H1 (cell line): ENCODE measurements at regions not wholly inside any gene's neighbourhood (a gene's known extent, or its start where the extent isn't known, plus 50 kb on each side); places are given as distances from the start of the nearest gene placed in this dataset.

Source experiments
- CTCF ChIA-PET: fragments of 300-600 bp; sonication (Branson Sonifier 250); formaldehyde crosslinking; loops from one replicate; lab custom pipeline; 2021; ENCODE audit not compliant: partially characterized antibody; lab: Charles Lee
- POLR2A ChIA-PET: fragments of 300-600 bp; sonication (Branson Sonifier 250); formaldehyde crosslinking; loops from one replicate; lab custom pipeline; 2021; ENCODE audit warnings: inconsistent platforms; ENCODE audit not compliant: partially characterized antibody; lab: Charles Lee
- DNase-seq, 2 experiments: peaks; one replicate each; pipeline versions ENCODE4 v3.0.0 to v3.0.0-alpha.2; 2010 to 2022; ENCODE audit warnings: low spot score in 2 of 2, low read depth in 1 of 2, mixed read lengths in 1 of 2
- FAIRE-seq: peaks from 2 replicates; lab custom pipeline; 2011; peaks lifted over from hg19 to GRCh38; lab: Jason Lieb, UNC
- H2AFZ ChIP-seq: 2 replicates; pipeline ENCODE4 v1.8.1; 2012; ENCODE audit warnings: low read length, inconsistent platforms
- H2AK5ac ChIP-seq: 2 replicates; pipeline ENCODE4 v1.6.1; 2013; ENCODE audit warnings: low read depth, low read length
- H2BK120ac ChIP-seq: replicated peaks from 2 replicates; pipeline ENCODE3; 2013; ENCODE audit warnings: low read depth, low read length, inconsistent platforms
- H2BK12ac ChIP-seq: 2 replicates; pipeline ENCODE4 v1.6.1; 2013; ENCODE audit warnings: low read depth, low read length
- H2BK15ac ChIP-seq: 2 replicates; pipeline ENCODE4 v1.6.1; 2013; ENCODE audit warnings: low read length
- H2BK20ac ChIP-seq: 2 replicates; pipeline ENCODE4 v1.6.1; 2013; ENCODE audit warnings: low read length
- H2BK5ac ChIP-seq: 2 replicates; pipeline ENCODE4 v1.6.1; 2013; ENCODE audit warnings: low read depth, low read length
- H3K14ac ChIP-seq: 2 replicates; pipeline ENCODE4 v1.6.1; 2013; ENCODE audit warnings: inconsistent platforms; ENCODE audit not compliant: insufficient read length
- H3K18ac ChIP-seq: 2 replicates; pipeline ENCODE4 v1.6.1; 2013; ENCODE audit warnings: low read length; ENCODE audit errors: extremely low read depth
- H3K23ac ChIP-seq: 2 replicates; pipeline ENCODE4 v1.6.1; 2013; ENCODE audit warnings: inconsistent platforms; ENCODE audit not compliant: insufficient read length
- H3K23me2 ChIP-seq: 2 replicates; pipeline ENCODE4 v1.6.1; 2013; ENCODE audit warnings: low read depth, low read length
- H3K27ac ChIP-seq: 2 replicates; pipeline ENCODE4 v1.6.1; 2011; ENCODE audit warnings: low read depth, low read length, inconsistent platforms
- H3K27me3 ChIP-seq, 4 experiments: replicated peaks in 1 of 4; 1 replicate in 1 of 4; 2 replicates in 3 of 4; pipeline versions ENCODE4 v1.6.1 to v1.8.1; 2011 to 2013; ENCODE audit warnings: low read length in 3 of 4, mild to moderate bottlenecking in 3 of 4, inconsistent platforms in 2 of 4, mixed read lengths in 2 of 4, moderate library complexity in 1 of 4; ENCODE audit not compliant: control insufficient read depth in 3 of 4, insufficient read depth in 3 of 4; ENCODE audit errors: extremely low read depth in 1 of 4
- H3K36me3 ChIP-seq, 4 experiments: 2 replicates each; pipeline versions ENCODE4 v1.6.1 to v1.8.1; 2011 to 2013; ENCODE audit warnings: mild to moderate bottlenecking in 4 of 4, low read length in 3 of 4, moderate library complexity in 2 of 4, control low read depth in 1 of 4, inconsistent platforms in 1 of 4; ENCODE audit not compliant: insufficient read depth in 4 of 4, control insufficient read depth in 2 of 4
- H3K4ac ChIP-seq: replicated peaks from 2 replicates; pipeline ENCODE3; 2013; ENCODE audit warnings: low read length, low read depth, mixed read lengths, inconsistent platforms; ENCODE audit not compliant: insufficient read length
- H3K4me1 ChIP-seq, 4 experiments: replicated peaks in 1 of 4; 1 replicate in 1 of 4; 2 replicates in 3 of 4; pipeline versions ENCODE4 v1.6.1 to v1.8.1; 2011 to 2013; ENCODE audit warnings: low read length in 3 of 4, inconsistent platforms in 2 of 4, mixed read lengths in 1 of 4; ENCODE audit not compliant: insufficient read depth in 4 of 4, control insufficient read depth in 3 of 4
- H3K4me2 ChIP-seq, 2 experiments: 2 replicates each; pipeline versions ENCODE4 v1.6.1 to v1.8.1; 2011 to 2013; ENCODE audit warnings: low read depth in 2 of 2, low read length in 2 of 2, control low read depth in 1 of 2, inconsistent platforms in 1 of 2, mild to moderate bottlenecking in 1 of 2; ENCODE audit not compliant: insufficient read depth in 1 of 2
- H3K4me3 ChIP-seq, 4 experiments: fragments of 200-600, 300-600 bp in 1 of 4; sonication (generic), shearing (Covaris generic), sonication (Bioruptor Twin) in 1 of 4; 2 replicates each; pipeline versions ENCODE4 v1.5.1 to v1.8.1; 2011 to 2016; ENCODE audit warnings: low read length in 4 of 4, low read depth in 3 of 4, control low read depth in 2 of 4, inconsistent platforms in 2 of 4, mild to moderate bottlenecking in 2 of 4, mixed read lengths in 1 of 4, moderate library complexity in 1 of 4; ENCODE audit not compliant: insufficient read depth in 2 of 4; ENCODE audit errors: extremely low read depth in 1 of 4
- H3K56ac ChIP-seq: replicated peaks from 2 replicates; pipeline ENCODE3; 2013; ENCODE audit warnings: low read depth, mild to moderate bottlenecking, mixed read lengths, low read length, inconsistent platforms; ENCODE audit not compliant: insufficient read length
- H3K79me1 ChIP-seq: 2 replicates; pipeline ENCODE4 v1.6.1; 2013; ENCODE audit warnings: low read depth, low read length, control low read depth
- H3K79me2 ChIP-seq, 2 experiments: 2 replicates each; pipeline versions ENCODE4 v1.6.1 to v1.8.1; 2012 to 2013; ENCODE audit warnings: low read length in 2 of 2, mild to moderate bottlenecking in 2 of 2, inconsistent platforms in 1 of 2; ENCODE audit not compliant: insufficient read depth in 2 of 2, control insufficient read depth in 1 of 2
- H3K9ac ChIP-seq, 4 experiments: replicated peaks in 1 of 4; 1 replicate in 1 of 4; 2 replicates in 3 of 4; pipeline versions ENCODE4 v1.6.1 to v1.8.1; 2011 to 2013; ENCODE audit warnings: low read depth in 3 of 4, low read length in 3 of 4, control low read depth in 2 of 4, mild to moderate bottlenecking in 2 of 4, moderate library complexity in 2 of 4, inconsistent platforms in 1 of 4; ENCODE audit errors: extremely low read depth in 1 of 4
- H3K9me3 ChIP-seq, 2 experiments: 2 replicates each; pipeline versions ENCODE4 v1.6.1 to v1.8.1; 2012 to 2013; ENCODE audit warnings: mild to moderate bottlenecking in 2 of 2, moderate library complexity in 2 of 2, control low read depth in 1 of 2, inconsistent platforms in 1 of 2, low read depth in 1 of 2, low read length in 1 of 2, mixed read lengths in 1 of 2; ENCODE audit not compliant: insufficient read depth in 2 of 2
- H4K20me1 ChIP-seq, 2 experiments: replicated peaks in 1 of 2; 2 replicates each; pipeline versions ENCODE3 to v1.8.1; 2011 to 2013; ENCODE audit warnings: inconsistent platforms in 2 of 2, low read length in 2 of 2, mild to moderate bottlenecking in 1 of 2; ENCODE audit not compliant: insufficient read depth in 2 of 2, control insufficient read depth in 1 of 2
- H4K5ac ChIP-seq: 2 replicates; pipeline ENCODE4 v1.6.1; 2013; ENCODE audit warnings: low read length, low read depth, mixed read lengths, inconsistent platforms; ENCODE audit not compliant: insufficient read length
- H4K8ac ChIP-seq: 2 replicates; pipeline ENCODE4 v1.8.0; 2013; ENCODE audit warnings: mild to moderate bottlenecking, moderate library complexity, low read length, inconsistent platforms; ENCODE audit not compliant: insufficient read depth; ENCODE audit errors: extremely low read depth
- H4K91ac ChIP-seq: replicated peaks from 2 replicates; pipeline ENCODE3; 2013; ENCODE audit warnings: low read length, mixed read lengths, inconsistent platforms; ENCODE audit not compliant: insufficient read length
- ASH2L ChIP-seq: fragments of 200-600, 300-600 bp; sonication (generic); IDR thresholded peaks from one replicate; pipeline ENCODE4 v1.7.1; 2017; ENCODE audit warnings: low read length
- EGR1 ChIP-seq: IDR thresholded peaks from 2 replicates; pipeline ENCODE4 v1.6.1; 2011; ENCODE audit warnings: low read depth, low read length, borderline replicate concordance
- EP300 ChIP-seq, 2 experiments: IDR thresholded peaks; 1 replicate in 1 of 2; 2 replicates in 1 of 2; pipeline ENCODE4 v1.6.1; 2011 to 2012; ENCODE audit warnings: low read depth in 2 of 2, low read length in 2 of 2, mild to moderate bottlenecking in 2 of 2, borderline replicate concordance in 1 of 2, inconsistent platforms in 1 of 2, moderate library complexity in 1 of 2
- EZH2 ChIP-seq: fragments of 200-600 bp; sonication (generic); IDR thresholded peaks from 2 replicates; pipeline ENCODE4 v1.7.1; 2012; ENCODE audit warnings: low read depth, mild to moderate bottlenecking, moderate library complexity, low read length, inconsistent platforms; ENCODE audit not compliant: severe bottlenecking
- JUND ChIP-seq: IDR thresholded peaks from 2 replicates; pipeline ENCODE4 v1.6.1; 2011; ENCODE audit warnings: mild to moderate bottlenecking, improper control_type of control experiment, low read length
- NRF1 ChIP-seq: IDR thresholded peaks from 2 replicates; pipeline ENCODE4 v1.6.1; 2011; ENCODE audit warnings: mild to moderate bottlenecking, low read depth, low read length, improper control_type of control experiment
- PHF8 ChIP-seq: fragments of 200-600 bp; sonication (generic); conservative IDR thresholded peaks from 2 replicates; pipeline ENCODE4 v1.7.1; 2012; ENCODE audit warnings: low read depth, mild to moderate bottlenecking, inconsistent platforms, low read length, moderate library complexity
- RBBP5 ChIP-seq: IDR thresholded peaks from 2 replicates; pipeline ENCODE4 v1.7.1; 2012; ENCODE audit warnings: low read depth, mild to moderate bottlenecking, inconsistent platforms, low read length, moderate library complexity, borderline replicate concordance
- RFX5 ChIP-seq: IDR thresholded peaks from 2 replicates; pipeline ENCODE4 v1.6.1; 2011; ENCODE audit warnings: low read depth, low read length, improper control_type of control experiment, borderline replicate concordance
- SIX5 ChIP-seq: IDR thresholded peaks from 2 replicates; pipeline ENCODE4 v1.6.1; 2011; ENCODE audit warnings: mild to moderate bottlenecking, low read depth, low read length
- SP4 ChIP-seq: IDR thresholded peaks from 2 replicates; pipeline ENCODE4 v1.6.1; 2012; ENCODE audit warnings: low read length, inconsistent platforms
- SRF ChIP-seq: IDR thresholded peaks from 2 replicates; pipeline ENCODE4 v1.6.1; 2011; ENCODE audit warnings: mild to moderate bottlenecking, low read depth, low read length, moderate library complexity
- SUZ12 ChIP-seq: fragments of 200-600 bp; sonication (generic); IDR thresholded peaks from 2 replicates; pipeline ENCODE4 v1.6.1; 2012; ENCODE audit warnings: mild to moderate bottlenecking, inconsistent platforms, low read length, moderate library complexity, mixed read lengths
- TAF1 ChIP-seq: IDR thresholded peaks from 2 replicates; pipeline ENCODE4 v1.6.1; 2011; ENCODE audit warnings: mild to moderate bottlenecking, low read depth, low read length
- TEAD4 ChIP-seq: IDR thresholded peaks from 2 replicates; pipeline ENCODE4 v1.6.1; 2012; ENCODE audit warnings: low read depth, low read length, inconsistent platforms, mixed read lengths

- H2BK15ac ChIP-seq = no peak overlapping the region
- H3K18ac ChIP-seq = no peak overlapping the region
- no peak overlapping the region for H2BK5ac ChIP-seq
- H4K20me1 ChIP-seq = no peaks in the 10 kb centered on the region
- H4K8ac ChIP-seq = no peak overlapping the region
- H3K23ac ChIP-seq = no peak overlapping the region
- ChIA-PET POLR2A (interaction anchor here (0.6 to 1.3 kb wide), 2 partner anchors 19 to 269 kb away, joined by 3 read pairs; no protein-coding TSS in a partner anchor), CTCF (interaction anchor here (1.1 to 1.9 kb wide), 8 partner anchors 9 to 311 kb away, joined by 3 to 7 read pairs (median 4); no protein-coding TSS in a partner anchor)
- no peaks in the 10 kb centered on the region for H3K36me3 ChIP-seq
- no peak overlapping the region for H3K4me3 ChIP-seq
- H3K9me3 ChIP-seq = peaks cover 4 to 8% of the 10 kb centered on the region in 2 experiments; a peak in 2 of 4 replicates
- H3K27me3 ChIP-seq = no peaks in the 10 kb centered on the region
- H3K27ac ChIP-seq = no peak overlapping the region
- no peak overlapping the region for H2AFZ ChIP-seq
- no peak overlapping the region for H3K14ac ChIP-seq
- H3K23me2 ChIP-seq = no peaks in the 10 kb centered on the region; the same call in 1 of the 2 replicates
- H3K9ac ChIP-seq = no peak overlapping the region
- H4K5ac ChIP-seq = no peak overlapping the region
- peaks cover 3 to 19% (median 16%) of the 10 kb centered on the region in 4 experiments; a peak in 6 of 7 replicates for H3K4me1 ChIP-seq
- FAIRE-seq (no peak), DNase-seq (no peak)
- no peak overlapping the region for H3K4ac ChIP-seq
- H3K79me2 ChIP-seq = no peaks in the 10 kb centered on the region
- H4K91ac ChIP-seq = no peak overlapping the region
- H2AK5ac ChIP-seq = no peak overlapping the region
- no peak overlapping the region for H3K56ac ChIP-seq
- no peak overlapping the region for H2BK120ac ChIP-seq
- H3K79me1 ChIP-seq = no peaks in the 10 kb centered on the region
- H2BK20ac ChIP-seq = no peak overlapping the region
- no peak overlapping the region for H3K4me2 ChIP-seq
- H2BK12ac ChIP-seq = no peak overlapping the region
- TF ChIP-seq EGR1 (no peak), SP4 (no peak), NRF1 (no peak), EZH2 (no peak), SIX5 (no peak), SRF (no peak), TEAD4 (no peak), JUND (no peak), ASH2L (no peak), SUZ12 (no peak), PHF8 (no peak), EP300 (IDR thresholded peaks at IDR 0.05; ENCODE audit: borderline replicate concordance in 1 of 2, low read depth in 2 of 2, low read length in 2 of 2) (no peak), RBBP5 (no peak), TAF1 (no peak), RFX5 (no peak)
These were observed 102.7 kb upstream of the SDK1 start for GRCh38 chr7:3198316-3198715.
